VCaP (cell line): ENCODE measurements at regions not wholly inside any gene's neighbourhood (a gene's known extent, or its start where the extent isn't known, plus 50 kb on each side); places are given as distances from the start of the nearest gene placed in this dataset.
"Not testable (repeated sequence)": the region's sequence is repeated elsewhere in the genome, so short reads cannot be mapped to it uniquely, and the experiment has no call there.

Experiments
- H3K27ac ChIP-seq: fragments of 450-650 bp; 2 replicates; pipeline ENCODE4 v1.5.1; 2017
- CTCF ChIP-seq: fragments of 450-650 bp; conservative IDR thresholded peaks from 2 replicates; pipeline ENCODE4 v1.5.1; 2017; ENCODE audit warnings: mild to moderate bottlenecking, moderate library complexity

- TF ChIP-seq CTCF, result no peak
- no peak overlapping the region for H3K27ac ChIP-seq
Measured at GRCh38 chr2:155502766-155503165, 804.3 kb downstream of the KCNJ3 start.

GRCh38 chr2:155498106-155498505, 799.6 kb downstream of the KCNJ3 start:
- TF ChIP-seq CTCF, result no peak
- H3K27ac ChIP-seq, result no peak overlapping the region

- no peak overlapping the region for H3K27ac ChIP-seq
- no peak for TF ChIP-seq CTCF
Measured at GRCh38 chr2:155494744-155495143, 796.2 kb downstream of the KCNJ3 start.

GRCh38 chr2:155485141-155485842, 786.8 kb downstream of the KCNJ3 start:
- no peak for TF ChIP-seq CTCF
- no peak overlapping the region for H3K27ac ChIP-seq

- no peak for TF ChIP-seq CTCF
Measured at GRCh38 chr2:155481141-155481540, 782.6 kb downstream of the KCNJ3 start.

GRCh38 chr2:155472018-155472417, 773.5 kb downstream of the KCNJ3 start:
- not testable (repeated sequence) for H3K27ac ChIP-seq

More at GRCh38 chr2:155481141-155481540, 782.6 kb downstream of the KCNJ3 start:
- no peak overlapping the region for H3K27ac ChIP-seq

- no peak overlapping the region for H3K27ac ChIP-seq
- TF ChIP-seq CTCF, result no peak
Measured at GRCh38 chr2:155456222-155456621, 757.7 kb downstream of the KCNJ3 start.

- no peak overlapping the region for H3K27ac ChIP-seq
- TF ChIP-seq CTCF, result no peak
Measured at GRCh38 chr2:155442755-155443372, 744.4 kb downstream of the KCNJ3 start.
